ENCODE measurements at regions not wholly inside any gene's neighbourhood (a gene's known extent, or its start where the extent isn't known, plus 50 kb on each side); places are given as distances from the start of the nearest gene placed in this dataset.

GRCh38 chr2:240304746-240305161 lies 130.7 kb upstream of the GPC1 start:
- no peaks in the 10 kb centered on the region for H3K36me3 ChIP-seq
- DNase-seq (ENCODE audit: low spot score): no peak
- H3K4me1 ChIP-seq: peaks cover 5% of the 10 kb centered on the region
- Mint-ChIP-seq H3K36me3 (no peaks in the 10 kb centered on the region), H3K4me3 (no peak overlapping the region), H3K4me1 (peaks cover 24% of the 10 kb centered on the region), H3K27ac (no peak overlapping the region), H3K9me3 (peaks cover 5% of the 10 kb centered on the region), H3K27me3 (ENCODE audit: insufficient read depth, low read depth) (peaks cover 11% of the 10 kb centered on the region)
- no peak overlapping the region for H3K9ac ChIP-seq
- no peak for TF ChIP-seq EZH2 (IDR thresholded peaks at IDR 0.05)
- TF ChIP-seq EZH2phosphoT487 (IDR thresholded peaks at IDR 0.05): no peak
- TF ChIP-seq, protein P1, sequence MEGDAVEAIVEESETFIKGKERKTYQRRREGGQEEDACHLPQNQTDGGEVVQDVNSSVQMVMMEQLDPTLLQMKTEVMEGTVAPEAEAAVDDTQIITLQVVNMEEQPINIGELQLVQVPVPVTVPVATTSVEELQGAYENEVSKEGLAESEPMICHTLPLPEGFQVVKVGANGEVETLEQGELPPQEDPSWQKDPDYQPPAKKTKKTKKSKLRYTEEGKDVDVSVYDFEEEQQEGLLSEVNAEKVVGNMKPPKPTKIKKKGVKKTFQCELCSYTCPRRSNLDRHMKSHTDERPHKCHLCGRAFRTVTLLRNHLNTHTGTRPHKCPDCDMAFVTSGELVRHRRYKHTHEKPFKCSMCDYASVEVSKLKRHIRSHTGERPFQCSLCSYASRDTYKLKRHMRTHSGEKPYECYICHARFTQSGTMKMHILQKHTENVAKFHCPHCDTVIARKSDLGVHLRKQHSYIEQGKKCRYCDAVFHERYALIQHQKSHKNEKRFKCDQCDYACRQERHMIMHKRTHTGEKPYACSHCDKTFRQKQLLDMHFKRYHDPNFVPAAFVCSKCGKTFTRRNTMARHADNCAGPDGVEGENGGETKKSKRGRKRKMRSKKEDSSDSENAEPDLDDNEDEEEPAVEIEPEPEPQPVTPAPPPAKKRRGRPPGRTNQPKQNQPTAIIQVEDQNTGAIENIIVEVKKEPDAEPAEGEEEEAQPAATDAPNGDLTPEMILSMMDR (IDR thresholded peaks at IDR 0.05): no peak
- no peaks in the 10 kb centered on the region for H3F3A ChIP-seq (ENCODE audit: low read depth)
- no peak overlapping the region for H2AFZ ChIP-seq (replicated peaks)
- no peak overlapping the region for H3K4me2 ChIP-seq
- H3K27me3 ChIP-seq: no peaks in the 10 kb centered on the region
- no peaks in the 10 kb centered on the region for H4K20me1 ChIP-seq (ENCODE audit: low read depth)
- H3K4me3 ChIP-seq: no peak overlapping the region
- no peaks in the 10 kb centered on the region for H3K9me3 ChIP-seq (ENCODE audit: low read depth)
- no peaks in the 10 kb centered on the region for H3K79me2 ChIP-seq (ENCODE audit: low read depth)
- no peak overlapping the region for H3K27ac ChIP-seq

- no peaks in the 10 kb centered on the region for H3K9me3 ChIP-seq (ENCODE audit: low read depth)
- H3K4me1 ChIP-seq: peaks cover 1% of the 10 kb centered on the region
- Mint-ChIP-seq H3K4me1 (peaks cover 18% of the 10 kb centered on the region), H3K36me3 (no peaks in the 10 kb centered on the region), H3K27me3 (ENCODE audit: insufficient read depth, low read depth) (peaks cover 9% of the 10 kb centered on the region), H3K9me3 (peaks cover 5% of the 10 kb centered on the region), H3K4me3 (no peak overlapping the region), H3K27ac (peak overlapping the region; percentile 3)
- H3F3A ChIP-seq (ENCODE audit: low read depth): no peaks in the 10 kb centered on the region
- TF ChIP-seq EZH2 (IDR thresholded peaks at IDR 0.05) (no peak), EZH2phosphoT487 (IDR thresholded peaks at IDR 0.05) (no peak)
- TF ChIP-seq, protein P1 (IDR thresholded peaks at IDR 0.05): no peak
- no peaks in the 10 kb centered on the region for H3K36me3 ChIP-seq
- no peaks in the 10 kb centered on the region for H3K79me2 ChIP-seq (ENCODE audit: low read depth)
- no peak overlapping the region for H2AFZ ChIP-seq (replicated peaks)
- H4K20me1 ChIP-seq (ENCODE audit: low read depth): no peaks in the 10 kb centered on the region
- no peak overlapping the region for H3K27ac ChIP-seq
- no peak overlapping the region for H3K4me3 ChIP-seq
- no peak for DNase-seq (ENCODE audit: low spot score)
- no peaks in the 10 kb centered on the region for H3K27me3 ChIP-seq
- H3K4me2 ChIP-seq: no peak overlapping the region
- no peak overlapping the region for H3K9ac ChIP-seq
Measured at GRCh38 chr2:240305369-240305962, 130.0 kb upstream of the GPC1 start.

GRCh38 chr2:240306185-240306584 lies 129.3 kb upstream of the GPC1 start:
- Mint-ChIP-seq H3K9me3 (peaks cover 5% of the 10 kb centered on the region), H3K4me1 (peaks cover 14% of the 10 kb centered on the region), H3K4me3 (no peak overlapping the region), H3K36me3 (no peaks in the 10 kb centered on the region), H3K27me3 (ENCODE audit: insufficient read depth, low read depth) (peaks cover 7% of the 10 kb centered on the region), H3K27ac (no peak overlapping the region)
- Histone ChIP-seq H3F3A (ENCODE audit: low read depth) (no peaks in the 10 kb centered on the region), H3K79me2 (ENCODE audit: low read depth) (no peaks in the 10 kb centered on the region), H3K27ac (no peak overlapping the region), H3K4me1 (no peaks in the 10 kb centered on the region), H3K4me2 (no peak overlapping the region), H4K20me1 (ENCODE audit: low read depth) (no peaks in the 10 kb centered on the region), H3K4me3 (no peak overlapping the region), H3K9ac (no peak overlapping the region), H2AFZ (replicated peaks) (no peak overlapping the region), H3K36me3 (no peaks in the 10 kb centered on the region), H3K27me3 (no peaks in the 10 kb centered on the region), H3K9me3 (ENCODE audit: low read depth) (no peaks in the 10 kb centered on the region)
- DNase-seq (ENCODE audit: low spot score): no peak
- TF ChIP-seq, protein P1 (IDR thresholded peaks at IDR 0.05): no peak
- no peak for TF ChIP-seq EZH2 (IDR thresholded peaks at IDR 0.05)
- TF ChIP-seq EZH2phosphoT487 (IDR thresholded peaks at IDR 0.05): no peak
